GM21390 (cell line): ENCODE measurements at regions not wholly inside any gene's neighbourhood (a gene's known extent, or its start where the extent isn't known, plus 50 kb on each side); places are given as distances from the start of the nearest gene placed in this dataset.

Source experiments
- ATAC-seq: cut with Tn5 transposase; IDR thresholded peaks from one replicate; pipeline ENCODE4 v1.9.1; 2021; ENCODE audit not compliant: unreplicated experiment

DNA sequence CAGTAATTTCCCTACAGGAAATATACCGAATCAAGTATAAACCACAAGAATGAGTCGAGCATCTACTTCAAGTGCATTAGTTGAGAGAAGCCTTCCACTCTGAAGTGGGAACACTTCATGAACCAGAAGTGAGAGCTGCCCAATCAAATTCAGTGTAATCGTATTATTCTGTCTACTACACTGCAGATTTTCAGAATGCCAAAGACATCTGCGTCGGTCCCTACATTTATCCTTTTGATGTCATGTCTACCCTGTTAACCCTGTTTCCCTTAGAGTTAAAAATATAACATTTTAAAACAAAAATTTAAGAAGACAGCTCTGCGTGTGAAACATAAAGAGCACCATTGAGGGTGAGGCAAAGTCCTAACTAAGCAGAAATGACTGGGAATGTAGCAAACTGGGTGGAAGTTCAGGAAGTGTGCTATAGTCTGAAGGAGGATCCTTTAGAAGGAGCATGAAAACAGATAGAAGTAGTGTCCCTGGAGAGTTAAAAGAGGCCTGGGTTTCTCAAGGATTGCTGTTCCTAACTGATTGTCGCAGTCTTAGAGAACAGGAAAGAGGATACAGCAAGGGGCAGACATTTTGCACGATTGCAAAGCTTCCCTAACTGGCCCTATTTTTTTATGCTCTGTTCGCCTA lies 291.2 kb downstream of the PTPRC start:
- ATAC-seq, result peak; percentile 63

DNA sequence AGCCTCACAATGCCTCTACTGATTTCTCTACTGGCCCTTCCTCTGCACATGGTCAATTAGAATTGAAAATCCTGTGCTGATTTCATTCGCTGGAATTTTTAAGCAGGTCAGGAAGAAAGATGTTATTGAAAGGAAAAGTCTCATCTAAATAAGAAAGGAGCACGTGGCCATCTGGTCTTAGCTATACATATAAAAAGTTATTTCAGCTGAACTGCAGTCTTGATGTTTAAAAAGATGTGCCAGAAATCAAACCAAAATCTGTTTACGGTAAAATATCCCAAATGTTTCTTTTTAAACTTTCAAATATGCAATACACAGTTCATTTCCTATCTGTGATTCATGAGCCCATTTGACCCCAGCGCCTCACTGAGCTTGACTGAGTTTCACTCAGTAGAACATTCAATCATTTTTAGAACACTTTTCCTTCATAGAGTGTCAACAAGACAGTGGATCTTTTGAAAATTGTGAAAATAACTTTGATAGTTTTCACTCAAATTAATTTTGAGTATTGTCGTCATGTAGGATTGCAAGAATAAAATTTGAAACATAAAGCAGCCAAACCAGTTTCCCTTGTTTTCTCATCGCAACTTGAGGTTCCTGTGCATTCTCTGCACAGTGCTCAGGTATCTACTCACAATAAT lies 293.6 kb downstream of the PTPRC start:
- ATAC-seq, result no peak

DNA sequence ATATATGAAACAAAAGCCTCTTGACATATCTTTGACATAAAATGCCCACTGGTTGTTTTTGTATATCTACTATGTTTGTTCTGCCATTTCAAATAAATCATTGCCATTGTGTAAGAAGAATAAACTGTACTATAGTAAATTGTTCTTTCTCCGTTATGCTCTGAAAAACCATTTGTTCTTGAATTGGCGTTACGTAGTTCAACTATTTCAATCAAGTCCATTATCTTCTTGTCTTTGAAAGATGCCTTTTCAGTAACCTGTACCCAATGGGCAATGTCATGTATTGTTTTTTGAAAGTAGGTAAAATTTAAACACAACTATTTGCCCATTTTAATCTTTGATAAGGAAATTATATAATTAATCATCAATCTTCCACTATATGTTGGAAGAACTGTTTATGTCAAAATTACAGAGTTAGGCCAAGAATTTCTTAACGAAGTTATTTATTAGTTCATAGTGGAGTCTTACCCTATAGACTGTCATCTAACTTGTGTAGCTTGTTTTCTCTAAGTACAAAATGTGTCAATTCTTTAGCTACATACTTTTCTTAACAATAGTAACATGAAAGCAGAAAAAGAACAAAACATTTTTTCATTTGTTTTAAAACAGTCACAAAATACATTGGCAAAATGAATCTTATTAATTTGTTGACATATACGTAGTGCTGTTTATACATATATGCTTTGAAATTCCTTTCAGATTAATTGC lies 294.8 kb downstream of the PTPRC start:
- ATAC-seq, result no peak

DNA sequence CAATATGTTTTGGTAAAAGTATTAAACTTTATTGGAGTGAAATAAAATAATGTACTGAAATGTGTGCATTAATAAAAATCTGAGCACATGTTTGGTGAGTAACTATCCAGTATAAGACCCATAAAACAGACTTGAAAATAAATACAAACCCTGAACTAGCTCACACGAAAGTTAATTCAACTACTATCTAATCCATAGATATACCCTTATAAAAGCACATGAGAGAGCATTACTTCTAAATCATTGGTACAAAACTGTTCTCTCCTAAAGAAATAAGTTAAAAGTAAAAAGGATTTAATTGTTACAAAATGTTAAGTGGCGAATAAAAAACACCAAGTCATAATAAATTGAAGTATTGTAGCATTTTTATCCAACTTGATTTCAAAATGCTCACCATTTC lies 295.6 kb downstream of the PTPRC start:
- no peak for ATAC-seq

DNA sequence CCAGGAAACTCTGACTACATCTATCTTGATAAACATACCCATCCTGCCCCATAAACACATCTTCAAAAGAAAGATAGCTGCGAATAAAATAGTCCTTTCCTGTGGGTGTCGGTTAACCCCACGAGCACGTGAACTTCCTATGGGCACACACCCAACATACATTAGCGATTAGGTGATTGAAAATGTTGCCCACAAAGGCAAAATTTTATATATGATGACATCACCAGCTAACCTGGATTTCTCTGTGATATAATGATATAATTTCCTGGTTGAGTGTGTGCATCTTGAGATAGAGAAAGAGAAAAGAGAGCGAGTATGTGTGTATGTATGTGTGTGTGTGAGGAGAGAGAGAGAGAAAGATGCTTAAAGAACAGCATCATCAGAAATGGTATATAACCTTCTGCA lies 296.1 kb downstream of the PTPRC start:
- peak; percentile 8 for ATAC-seq

DNA sequence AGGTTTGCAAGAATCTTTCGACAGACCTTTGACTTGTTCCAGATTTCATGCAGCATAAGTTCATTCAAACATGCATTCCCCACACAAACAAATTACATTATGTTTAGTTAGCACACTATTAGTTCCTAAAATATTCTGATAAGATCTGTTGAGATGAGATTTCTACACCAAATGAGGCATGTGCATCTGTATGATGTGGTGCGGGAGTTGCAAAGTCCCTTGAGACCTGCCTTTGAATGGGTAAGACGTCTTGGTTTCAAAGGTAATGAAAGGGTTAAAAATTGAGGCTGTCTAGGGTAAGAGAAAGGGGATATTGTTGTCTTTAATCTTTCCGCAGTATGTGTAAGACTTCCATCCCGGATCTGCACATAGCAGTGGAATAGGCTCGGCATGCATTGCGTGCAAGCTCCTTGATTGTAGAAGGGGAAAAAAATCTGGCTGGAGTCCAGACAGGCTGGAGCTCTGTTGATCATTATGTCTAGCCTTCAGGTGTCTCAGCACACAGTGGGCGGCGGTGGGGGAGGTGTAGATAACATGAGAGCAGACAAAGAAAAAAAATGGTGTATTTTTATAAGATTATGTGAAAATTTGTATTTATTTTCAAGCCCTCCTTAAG lies 296.6 kb downstream of the PTPRC start:
- peak; percentile 47 for ATAC-seq

DNA sequence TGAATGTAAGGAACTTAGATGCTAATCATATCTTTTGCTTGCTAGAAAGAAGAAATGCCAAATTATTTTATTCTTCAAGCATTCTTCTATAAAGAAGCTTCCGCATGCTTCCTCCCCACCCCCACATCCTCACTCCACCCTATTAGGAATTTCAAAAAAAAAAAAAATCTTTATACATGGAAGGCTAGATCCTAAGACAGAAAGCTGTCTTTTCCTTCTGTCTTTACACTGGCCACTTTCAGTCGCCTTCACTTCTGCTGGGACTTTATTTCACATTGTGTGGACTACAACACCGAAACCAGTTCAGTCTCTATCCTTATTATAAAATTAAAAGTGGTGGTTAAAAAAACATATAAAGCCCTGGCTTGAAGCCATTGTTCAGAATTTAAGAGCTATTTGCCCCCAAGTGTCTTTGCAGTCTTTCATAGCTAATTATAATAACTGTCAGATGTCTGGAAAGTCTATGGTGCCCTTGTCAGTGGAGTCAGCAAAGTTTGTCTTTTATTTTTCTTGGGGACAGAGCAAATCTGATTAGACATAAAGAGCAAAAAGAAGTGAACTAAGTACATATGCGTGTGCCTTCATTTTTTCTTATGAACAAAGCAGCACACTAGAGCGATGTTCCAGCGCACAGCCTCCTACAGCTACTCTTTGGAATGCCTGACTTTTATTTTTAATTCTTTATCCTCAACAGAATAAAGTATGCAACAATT lies 297.7 kb downstream of the PTPRC start:
- no peak for ATAC-seq

DNA sequence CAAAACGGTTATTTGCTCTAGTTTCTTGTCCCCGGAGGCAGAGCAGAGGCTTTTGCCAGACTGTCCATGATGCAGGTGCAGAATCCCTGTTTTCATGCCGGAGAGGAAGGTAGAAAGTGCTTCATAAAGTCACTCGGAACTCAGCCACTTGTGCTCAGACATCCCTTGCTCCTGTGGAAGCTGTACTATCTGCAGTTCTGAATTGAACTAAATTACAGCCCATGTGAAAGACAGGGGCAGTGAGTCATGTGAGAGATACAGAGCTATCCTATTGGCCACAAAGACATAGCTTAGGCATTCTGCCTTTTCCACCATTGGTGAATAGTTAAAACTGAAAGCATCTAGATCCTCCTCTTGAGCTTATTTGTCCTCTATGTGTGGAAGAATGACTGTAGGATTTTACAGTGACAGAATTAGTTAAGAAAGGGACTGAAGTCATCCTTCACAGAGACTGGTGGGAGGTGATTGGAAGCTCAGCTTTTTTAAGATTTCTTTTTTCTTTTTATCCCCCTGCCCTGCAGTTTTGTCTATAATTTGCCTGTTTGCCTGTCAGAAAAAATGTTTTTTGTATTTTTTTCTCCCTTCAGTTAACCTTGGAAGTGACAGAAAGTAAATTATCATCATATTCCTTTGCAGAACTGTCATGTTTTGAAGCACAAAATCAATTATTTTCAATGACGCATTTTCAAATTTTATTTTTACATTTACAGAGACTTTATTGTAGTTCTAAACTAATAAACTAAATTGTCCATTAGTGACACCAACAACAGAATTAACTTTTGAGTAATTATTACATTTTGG lies 298.6 kb downstream of the PTPRC start:
- peak; percentile 85 for ATAC-seq

DNA sequence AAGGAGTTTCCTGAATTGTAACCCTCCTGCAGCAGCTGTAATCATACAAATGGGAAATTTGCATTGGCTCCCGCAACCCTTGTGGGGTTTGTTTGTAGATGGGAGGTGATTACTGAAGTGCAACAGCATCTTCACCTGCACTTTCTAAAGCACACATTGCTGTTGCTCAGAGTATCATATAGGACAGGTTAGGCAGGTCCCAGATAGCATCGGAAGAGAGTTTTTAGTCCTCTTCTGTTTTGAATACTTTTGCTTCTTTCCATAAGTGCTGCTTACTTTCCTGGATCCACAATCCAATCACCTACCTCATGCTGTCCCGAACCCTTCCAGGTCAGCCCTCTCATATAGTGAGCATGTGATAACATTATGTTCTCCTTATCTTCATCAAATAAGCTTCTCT lies 300.4 kb downstream of the PTPRC start:
- ATAC-seq, result no peak

DNA sequence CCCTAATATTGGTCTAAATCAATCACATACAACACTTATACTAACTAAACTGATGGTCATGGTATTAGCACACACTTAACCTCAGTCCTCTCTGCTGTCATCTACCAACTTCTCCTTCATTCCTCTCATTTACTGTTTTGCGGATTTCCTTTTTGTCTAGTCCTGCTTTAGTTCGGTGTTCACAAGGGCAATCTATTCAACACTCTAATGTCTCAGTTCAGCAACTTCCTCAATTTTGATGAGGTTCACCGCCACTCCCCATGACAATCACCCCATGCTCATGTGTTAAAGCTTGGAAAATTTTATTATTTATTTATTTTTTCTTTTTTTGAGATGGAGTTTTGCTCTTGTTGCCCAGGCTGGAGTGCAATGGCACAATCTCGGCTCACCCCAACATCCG lies 301.1 kb downstream of the PTPRC start:
- no peak for ATAC-seq

DNA sequence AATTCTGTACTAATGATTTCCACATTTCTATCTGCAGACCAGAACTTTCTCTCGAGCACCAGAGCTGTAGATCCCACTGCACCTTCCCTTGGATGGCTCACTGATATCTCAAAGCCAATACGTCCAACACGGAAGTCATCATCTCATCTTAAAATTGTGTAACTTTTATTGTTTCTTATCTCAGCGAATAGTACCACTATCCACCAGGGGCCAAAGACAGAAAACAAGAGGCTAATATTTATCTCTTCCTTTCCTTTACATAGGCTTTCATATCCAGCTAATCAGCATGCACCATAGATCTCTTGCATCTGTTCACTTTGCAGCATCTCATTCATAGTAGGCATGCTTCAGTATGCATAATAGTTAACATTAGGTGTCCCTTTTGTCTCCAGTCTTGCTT lies 303.6 kb downstream of the PTPRC start:
- ATAC-seq, result no peak

DNA sequence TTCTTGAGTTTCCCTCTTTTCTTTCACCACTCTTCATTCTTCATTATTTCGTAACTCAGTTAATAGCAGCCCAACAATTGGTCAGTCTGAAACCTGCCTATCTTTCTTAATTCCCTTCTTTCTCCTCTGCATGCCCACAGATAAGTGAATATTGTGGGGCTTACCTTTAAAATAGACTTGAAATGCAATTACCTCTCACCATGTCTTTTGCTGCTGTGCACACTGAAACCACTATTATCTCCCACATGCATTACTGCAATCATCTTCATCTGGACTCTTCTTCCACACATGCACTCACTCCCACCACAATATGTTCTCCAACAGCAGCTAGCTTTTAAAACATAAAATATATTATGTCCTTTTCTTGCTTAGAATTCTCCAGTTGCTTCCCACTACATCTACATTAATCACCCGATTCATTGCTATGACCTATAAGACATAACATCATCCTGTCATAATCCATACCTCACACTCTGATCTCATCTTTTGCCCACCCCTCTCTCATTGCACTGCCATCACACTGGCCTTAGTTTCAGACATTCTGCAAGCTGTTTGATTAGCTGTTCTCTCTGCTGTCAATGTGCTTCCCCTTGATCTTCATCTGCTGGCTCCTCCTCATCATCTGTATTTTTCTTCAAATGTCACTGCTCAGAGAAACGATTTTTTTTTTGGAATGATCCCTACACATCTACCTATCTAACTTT lies 304.8 kb downstream of the PTPRC start:
- ATAC-seq, result no peak

DNA sequence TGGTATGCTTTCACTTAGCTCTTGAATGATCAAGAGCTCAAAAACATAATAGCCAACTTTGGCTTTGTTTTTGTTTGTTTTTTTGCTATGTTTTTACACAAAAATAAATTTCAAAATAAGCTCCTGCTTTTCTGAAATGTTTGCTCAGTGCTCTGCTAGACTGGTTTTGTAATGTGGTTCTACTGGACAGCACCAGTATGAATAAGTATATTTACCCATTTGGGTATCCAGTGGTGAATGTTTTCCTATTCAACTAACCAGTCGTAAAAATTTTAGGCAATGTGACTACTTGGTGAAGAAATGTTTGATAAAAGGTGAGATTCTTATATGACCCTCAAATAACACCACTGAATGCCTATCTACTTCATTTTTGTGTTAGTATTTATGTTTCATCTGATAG lies 308.6 kb downstream of the PTPRC start:
- no peak for ATAC-seq

DNA sequence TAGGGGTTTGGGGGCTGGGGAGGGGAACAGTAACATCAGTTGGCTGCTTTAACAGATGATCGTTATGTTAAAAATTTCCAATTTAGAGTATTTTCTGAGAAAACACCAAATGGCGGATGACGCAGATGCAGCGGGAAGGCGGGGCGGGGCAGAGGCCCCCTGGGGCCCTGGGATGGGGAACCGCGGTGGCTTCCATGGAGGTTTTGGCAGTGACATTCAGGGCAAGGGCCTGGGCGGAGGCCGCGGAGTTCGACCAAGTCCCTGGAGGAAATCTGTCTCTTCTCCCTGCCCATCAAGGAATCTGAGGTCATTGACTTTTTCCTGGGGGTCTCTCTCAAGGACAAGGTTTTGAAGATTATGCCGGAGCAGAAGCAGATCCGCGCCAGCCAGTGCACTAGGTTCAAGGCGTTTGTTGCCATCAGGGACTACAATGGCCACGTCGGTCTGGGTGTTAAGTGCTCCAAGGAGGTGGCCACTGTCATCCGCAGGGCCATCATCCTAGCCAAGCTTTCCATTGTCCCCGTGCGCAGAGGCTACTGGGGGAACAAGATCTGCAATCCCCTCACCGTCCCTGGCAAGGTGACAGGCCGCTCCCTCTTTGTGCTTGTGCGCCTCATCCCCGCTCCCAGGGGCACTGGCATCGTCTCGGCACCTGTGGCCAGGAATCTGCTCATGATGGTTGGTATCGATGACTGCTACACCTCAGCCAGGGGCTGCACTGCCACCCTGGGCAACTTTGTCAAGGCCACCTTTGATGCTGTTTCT lies 310.2 kb downstream of the PTPRC start:
- ATAC-seq, result no peak

DNA sequence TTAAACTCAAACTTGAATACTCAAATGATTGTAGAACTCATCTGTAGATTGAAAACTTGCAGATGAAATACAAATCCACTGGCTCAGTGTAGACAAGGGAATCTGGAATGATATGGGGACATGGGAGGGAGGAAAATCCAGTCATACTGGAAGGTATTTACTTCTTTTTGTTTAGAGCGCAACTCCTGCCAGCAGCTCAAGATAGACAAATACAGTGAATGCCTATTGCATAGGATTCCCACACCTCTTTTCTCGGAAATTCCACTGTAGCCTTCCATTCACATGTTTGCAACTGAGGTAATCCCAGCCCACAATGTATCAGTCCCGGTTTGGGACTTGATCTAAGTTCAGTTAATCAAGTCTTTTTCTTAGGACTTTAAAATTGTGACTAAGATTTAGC lies 311.2 kb downstream of the PTPRC start:
- no peak for ATAC-seq

DNA sequence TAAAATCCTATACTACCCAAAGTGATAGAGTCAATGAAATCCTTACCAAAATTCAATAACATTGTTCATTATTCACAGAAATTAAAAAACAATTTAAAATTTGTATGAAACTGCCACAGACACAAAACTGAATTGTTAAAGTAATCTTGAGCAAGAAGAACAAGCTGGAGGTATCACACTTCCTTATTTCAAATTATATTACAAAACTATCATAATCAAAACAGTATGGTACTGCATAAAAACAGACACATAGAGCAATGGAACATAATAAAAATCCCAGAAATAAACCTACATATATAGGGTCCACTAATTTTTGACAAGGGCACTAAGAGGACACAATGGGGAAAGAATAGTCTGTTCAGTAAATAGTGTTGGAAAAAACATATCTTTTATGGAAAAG lies 316.2 kb downstream of the PTPRC start:
- no peak for ATAC-seq

DNA sequence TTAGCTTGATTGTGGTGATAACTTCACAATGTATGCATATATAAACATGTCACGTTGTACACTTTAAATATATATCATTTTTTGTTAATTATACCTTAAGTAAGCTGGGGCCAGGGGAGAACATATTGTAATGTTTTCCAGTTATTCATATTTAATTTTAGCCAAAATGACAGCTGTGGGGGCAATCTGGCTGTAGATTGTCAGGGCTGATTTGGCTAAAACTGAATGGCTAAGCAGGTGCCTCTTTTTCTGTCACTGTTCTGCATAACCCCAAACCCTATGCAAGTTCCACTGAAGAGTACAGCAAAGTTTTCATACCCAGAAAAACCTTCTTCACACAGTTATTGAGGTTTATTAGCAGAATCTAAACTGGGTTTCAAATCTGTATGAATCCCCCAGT lies 318.2 kb downstream of the PTPRC start:
- ATAC-seq, result no peak

DNA sequence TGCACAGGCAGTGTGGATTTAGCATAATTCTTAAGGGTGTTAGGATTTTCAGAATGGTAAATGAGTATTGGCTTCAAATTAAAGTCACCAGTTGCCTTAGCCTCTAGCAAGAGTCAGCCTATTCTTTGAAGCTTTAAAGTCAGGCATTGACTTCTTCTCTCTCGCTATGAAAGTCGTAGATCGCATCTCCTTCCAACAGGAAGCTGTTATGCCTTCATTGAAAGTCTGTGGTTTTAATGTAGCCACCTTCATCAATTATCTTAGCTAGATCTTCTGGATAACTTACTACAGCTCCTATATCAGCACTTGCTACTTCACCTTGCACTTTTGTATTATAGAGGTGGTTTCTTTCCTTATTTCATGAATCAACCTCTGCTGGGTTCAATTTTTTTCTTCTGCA lies 320.2 kb downstream of the PTPRC start:
- ATAC-seq, result no peak

DNA sequence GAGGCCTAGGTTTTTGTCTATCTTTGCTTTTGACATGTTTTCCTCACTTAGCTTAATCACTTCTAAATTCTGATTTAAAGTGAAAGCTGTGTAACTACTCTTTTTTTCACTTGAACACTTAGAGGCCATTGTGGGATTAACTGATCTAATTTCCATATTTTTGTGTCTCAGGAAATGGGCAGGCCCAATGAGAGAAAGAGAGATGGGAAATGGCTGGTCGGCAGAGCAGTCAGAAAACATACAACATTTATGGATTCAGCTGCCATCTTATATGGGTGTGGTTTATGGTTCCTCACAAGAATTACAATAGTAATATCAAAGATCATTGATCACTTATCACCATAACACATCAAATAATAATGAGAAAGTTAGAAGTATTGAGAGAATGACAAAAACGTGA lies 320.8 kb downstream of the PTPRC start:
- ATAC-seq, result no peak
